ENCODE measurements at regions not wholly inside any gene's neighbourhood (a gene's known extent, or its start where the extent isn't known, plus 50 kb on each side); places are given as distances from the start of the nearest gene placed in this dataset.

GRCh38 chr16:6644916-6645315, 687.7 kb upstream of the RBFOX1 start:
- TF ChIP-seq CTCF (IDR thresholded peaks at IDR 0.05 in 2 of 3, conservative IDR thresholded peaks at IDR 0.05 in 1 of 3; ENCODE audit: borderline replicate concordance in 1 of 3, insufficient read depth in 1 of 3, low read depth in 2 of 3, low read length in 2 of 3) (no peak), EZH2 (IDR thresholded peaks at IDR 0.05) (no peak), SRF (IDR thresholded peaks at IDR 0.05; ENCODE audit: low read depth) (no peak), CEBPB (IDR thresholded peaks at IDR 0.05; ENCODE audit: low read depth) (no peak), POLR2AphosphoS5 (IDR thresholded peaks at IDR 0.05; ENCODE audit: low read depth, low read length) (no peak), CBX3 (IDR thresholded peaks at IDR 0.05; ENCODE audit: low read depth) (no peak), POLR2A (IDR thresholded peaks at IDR 0.05; ENCODE audit: borderline replicate concordance, extremely low read depth, insufficient read depth, insufficient read length) (no peak), EZH2phosphoT487 (IDR thresholded peaks at IDR 0.05; ENCODE audit: borderline replicate concordance) (no peak), RAD21 (IDR thresholded peaks at IDR 0.05; ENCODE audit: low read depth) (no peak), REST (IDR thresholded peaks at IDR 0.05; ENCODE audit: low read depth) (no peak), YY1 (IDR thresholded peaks at IDR 0.05; ENCODE audit: extremely low read depth, insufficient replicate concordance, low read depth, low read length) (no peak), FOSL1 (IDR thresholded peaks at IDR 0.05; ENCODE audit: low read depth) (no peak)
- TF ChIP-seq, protein P1, sequence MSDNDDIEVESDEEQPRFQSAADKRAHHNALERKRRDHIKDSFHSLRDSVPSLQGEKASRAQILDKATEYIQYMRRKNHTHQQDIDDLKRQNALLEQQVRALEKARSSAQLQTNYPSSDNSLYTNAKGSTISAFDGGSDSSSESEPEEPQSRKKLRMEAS (IDR thresholded peaks at IDR 0.05), result no peak
- TF ChIP-seq, protein P2, sequence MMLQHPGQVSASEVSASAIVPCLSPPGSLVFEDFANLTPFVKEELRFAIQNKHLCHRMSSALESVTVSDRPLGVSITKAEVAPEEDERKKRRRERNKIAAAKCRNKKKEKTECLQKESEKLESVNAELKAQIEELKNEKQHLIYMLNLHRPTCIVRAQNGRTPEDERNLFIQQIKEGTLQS (IDR thresholded peaks at IDR 0.05), result no peak
